Activated CD4-positive, alpha-beta T cell treated with anti-CD3 and anti-CD28 coated beads for 36 hours (primary cell): ENCODE measurements at regions not wholly inside any gene's neighbourhood (a gene's known extent, or its start where the extent isn't known, plus 50 kb on each side); places are given as distances from the start of the nearest gene placed in this dataset.
"Not testable (repeated sequence)": the region's sequence is repeated elsewhere in the genome, so short reads cannot be mapped to it uniquely, and the experiment has no call there.

Experiments
- ATAC-seq: fragments of 200-7000 bp; cut with Tn5 transposase; one replicate; pipeline ENCODE4 v1.10.0; 2021; ENCODE audit warnings: mild to moderate bottlenecking, moderate library complexity
- CTCF ChIA-PET: fragments of 350-600 bp; sonication (Branson Sonifier 250); formaldehyde crosslinking; loops from one replicate; lab custom pipeline; 2021; ENCODE audit warnings: antibody characterized with exemption; lab: Charles Lee
- POLR2A ChIA-PET: fragments of 350-600 bp; sonication (Branson Sonifier 250); formaldehyde crosslinking; loops from one replicate; lab custom pipeline; 2021; ENCODE audit warnings: antibody characterized with exemption, inconsistent platforms; lab: Charles Lee
- DNase-seq: peaks from one replicate; pipeline ENCODE4 v3.0.0-alpha.2; 2020
- H3K27ac Mint-ChIP-seq: one replicate; pipeline ENCODE4 v1.8.0; 2021; ENCODE audit warnings: mixed read lengths
- H3K27me3 Mint-ChIP-seq: one replicate; pipeline ENCODE4 v1.8.0; 2021; ENCODE audit warnings: mixed read lengths
- H3K36me3 Mint-ChIP-seq: one replicate; pipeline ENCODE4 v1.8.0; 2021; ENCODE audit warnings: low read depth, mixed read lengths
- H3K4me1 Mint-ChIP-seq: one replicate; pipeline ENCODE4 v1.8.0; 2021; ENCODE audit warnings: mixed read lengths
- H3K4me3 Mint-ChIP-seq: one replicate; pipeline ENCODE4 v1.8.0; 2021; ENCODE audit warnings: mild to moderate bottlenecking, moderate library complexity, mixed read lengths
- H3K9me3 Mint-ChIP-seq: one replicate; pipeline ENCODE4 v1.8.0; 2021; ENCODE audit warnings: low read depth, mixed read lengths
- intact Hi-C, 2 experiments: fragments of 100-400 bp; cut with DNase I in 1 of 2; cut with micrococcal nuclease in 1 of 2; formaldehyde crosslinking; loops; one replicate each; pipeline versions ENCODE4 v1.14.2 to v1.15.1; 2022 to 2024; cut with DNase I, micrococcal nuclease

- intact Hi-C loops: no loop called here
- Mint-ChIP-seq H3K4me1 (no peaks in the 10 kb centered on the region), H3K9me3 (peaks cover 9% of the 10 kb centered on the region), H3K4me3 (no peak overlapping the region), H3K27ac (no peak overlapping the region), H3K27me3 (no peaks in the 10 kb centered on the region), H3K36me3 (no peaks in the 10 kb centered on the region)
- ATAC-seq (no peak), DNase-seq (no peak)
- ChIA-PET CTCF (no interaction called here), POLR2A (no interaction called here)
Observed at GRCh38 chr1:104100115-104100514, 350.4 kb downstream of the AMY1C start.

GRCh38 chr1:104105465-104105864 lies 355.8 kb downstream of the AMY1C start:
- Mint-ChIP-seq H3K4me3 (no peak overlapping the region), H3K27ac (no peak overlapping the region), H3K9me3 (peaks cover 3% of the 10 kb centered on the region), H3K36me3 (no peaks in the 10 kb centered on the region), H3K27me3 (no peaks in the 10 kb centered on the region), H3K4me1 (no peaks in the 10 kb centered on the region)
- POLR2A ChIA-PET: no interaction called here
- ATAC-seq (no peak), DNase-seq (no peak)
- intact Hi-C loops: no loop called here
- CTCF ChIA-PET: no interaction called here

GRCh38 chr1:104120525-104120924 lies 370.8 kb downstream of the AMY1C start:
- DNase-seq (no peak), ATAC-seq (no peak)
- intact Hi-C loops: no loop called here
- Mint-ChIP-seq H3K27ac (no peak overlapping the region), H3K9me3 (peaks cover 2% of the 10 kb centered on the region), H3K27me3 (no peaks in the 10 kb centered on the region), H3K36me3 (no peaks in the 10 kb centered on the region), H3K4me3 (no peak overlapping the region), H3K4me1 (no peaks in the 10 kb centered on the region)
- ChIA-PET POLR2A (no interaction called here), CTCF (no interaction called here)

DNA sequence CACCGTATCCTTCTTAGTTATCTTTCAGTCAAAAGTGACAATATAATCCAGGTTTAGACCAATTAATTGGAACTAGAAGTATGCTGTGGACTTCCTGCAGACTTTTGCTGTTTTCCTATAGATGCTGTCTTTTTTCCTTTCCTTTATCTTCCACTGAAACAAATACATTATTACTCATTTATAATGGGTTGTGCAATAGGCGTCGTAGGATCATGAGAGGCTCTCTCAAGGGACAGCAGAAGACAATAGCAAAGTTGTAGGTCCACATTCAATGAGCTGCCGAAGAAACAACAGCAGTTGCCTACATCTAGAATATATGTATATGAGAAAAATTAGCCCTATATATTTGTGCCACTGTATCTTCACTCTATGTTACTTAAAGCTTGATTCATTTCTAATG lies 371.6 kb downstream of the AMY1C start:
- Mint-ChIP-seq H3K36me3 (no peaks in the 10 kb centered on the region), H3K27ac (no peak overlapping the region), H3K4me1 (no peaks in the 10 kb centered on the region), H3K4me3 (no peak overlapping the region), H3K27me3 (no peaks in the 10 kb centered on the region), H3K9me3 (peaks cover 3% of the 10 kb centered on the region)
- POLR2A ChIA-PET: no interaction called here
- intact Hi-C loops: no loop called here
- ATAC-seq (no peak), DNase-seq (no peak)
- CTCF ChIA-PET: no interaction called here

DNA sequence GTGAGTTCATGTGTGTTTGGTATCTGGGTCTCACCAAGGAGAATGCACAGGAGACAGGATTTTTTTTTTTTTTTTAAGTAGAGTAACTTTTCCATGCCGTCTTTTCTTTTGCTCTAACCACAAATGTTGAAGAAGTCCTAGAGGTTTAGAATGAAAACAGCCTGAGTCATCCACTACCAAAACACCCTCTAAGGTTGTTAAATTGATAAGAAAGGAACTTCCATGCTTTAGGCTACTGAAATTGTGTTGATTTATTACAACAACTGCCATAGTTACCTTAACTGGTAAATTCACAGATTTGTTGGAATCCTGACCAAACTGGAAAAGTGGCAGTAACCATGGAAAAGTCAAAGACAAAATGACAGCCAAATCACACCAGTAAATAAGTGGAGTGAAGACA lies 375.6 kb downstream of the AMY1C start:
- no peak overlapping the region for H3K4me3 Mint-ChIP-seq
- intact Hi-C loops: no loop called here

DNA sequence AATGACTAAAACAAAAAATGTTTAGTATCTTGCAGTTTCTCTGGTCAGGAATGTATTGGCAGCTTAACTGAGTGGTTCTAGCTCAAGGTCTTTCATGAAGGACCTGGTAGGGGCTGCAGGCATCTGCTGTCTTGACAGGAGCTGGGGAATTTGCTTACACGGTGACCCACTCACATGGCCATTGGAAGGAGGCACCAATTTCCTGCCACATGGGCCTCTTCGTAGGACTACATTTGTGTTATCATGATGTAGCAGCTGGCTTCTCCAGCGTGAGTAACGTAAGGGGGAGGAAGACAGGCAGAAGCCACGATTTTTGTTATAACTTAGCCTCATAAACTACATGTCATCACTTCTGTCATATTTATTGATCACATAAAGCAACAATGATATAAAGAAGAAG lies 376.3 kb downstream of the AMY1C start:
- ATAC-seq: no peak

More for the DNA sequence above, 375.6 kb downstream of the AMY1C start:
- peaks cover 3% of the 10 kb centered on the region for H3K9me3 Mint-ChIP-seq
- no peak for DNase-seq
- no peaks in the 10 kb centered on the region for H3K27me3 Mint-ChIP-seq
- ChIA-PET POLR2A (no interaction called here), CTCF (no interaction called here)
- no peak for ATAC-seq
- H3K27ac Mint-ChIP-seq: no peak overlapping the region
- H3K36me3 Mint-ChIP-seq: no peaks in the 10 kb centered on the region
- H3K4me1 Mint-ChIP-seq: no peaks in the 10 kb centered on the region

DNA sequence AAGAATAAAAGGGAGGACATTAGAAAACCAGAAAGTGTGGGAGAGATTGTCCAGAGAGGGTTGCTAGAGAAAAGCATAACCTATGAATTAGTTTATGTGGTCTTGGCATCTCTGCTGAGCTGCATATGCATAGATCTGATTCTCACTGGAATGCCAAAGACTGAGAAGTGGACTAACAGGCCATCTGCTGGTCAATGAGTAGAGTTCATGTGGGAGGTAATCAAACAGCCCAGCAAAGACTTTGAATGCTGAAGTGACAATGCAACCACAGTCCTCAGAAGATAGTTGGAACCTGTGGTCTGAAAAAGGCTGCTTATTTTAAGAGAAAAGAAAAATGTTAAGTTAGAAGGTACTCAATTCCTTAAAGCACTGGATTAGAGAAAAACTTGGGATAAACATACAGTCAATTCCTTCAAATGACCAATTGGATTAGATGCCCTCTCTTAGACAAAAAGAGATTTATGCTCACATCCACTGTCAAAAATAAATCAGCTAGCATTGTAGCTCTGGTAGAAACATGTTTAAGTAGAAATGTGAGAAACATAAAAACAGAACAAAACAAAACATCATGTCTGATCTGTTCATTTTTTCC lies 382.8 kb downstream of the AMY1C start:
- ATAC-seq (no peak), DNase-seq (no peak)
- Mint-ChIP-seq H3K36me3 (no peaks in the 10 kb centered on the region), H3K4me3 (no peak overlapping the region), H3K9me3 (peaks cover 13% of the 10 kb centered on the region), H3K27ac (no peak overlapping the region), H3K27me3 (no peaks in the 10 kb centered on the region), H3K4me1 (no peaks in the 10 kb centered on the region)
- POLR2A ChIA-PET: no interaction called here
- intact Hi-C loops: no loop called here
- CTCF ChIA-PET: no interaction called here

More for the DNA sequence above, 376.3 kb downstream of the AMY1C start:
- ChIA-PET CTCF (no interaction called here), POLR2A (no interaction called here)
- Mint-ChIP-seq H3K4me1 (no peaks in the 10 kb centered on the region), H3K27ac (no peak overlapping the region), H3K27me3 (no peaks in the 10 kb centered on the region), H3K4me3 (no peak overlapping the region), H3K36me3 (no peaks in the 10 kb centered on the region), H3K9me3 (peaks cover 3% of the 10 kb centered on the region)
- intact Hi-C loops: no loop called here
- no peak for DNase-seq

- DNase-seq, CTCF ChIA-PET, POLR2A ChIA-PET, H3K27me3 Mint-ChIP-seq, H3K36me3 Mint-ChIP-seq, H3K4me3 Mint-ChIP-seq, intact Hi-C loops, H3K27ac Mint-ChIP-seq, ATAC-seq, H3K4me1 Mint-ChIP-seq: not testable (repeated sequence)
- H3K9me3 Mint-ChIP-seq: peaks cover 13% of the 10 kb centered on the region
Observed at GRCh38 chr1:104135036-104135435, 385.3 kb downstream of the AMY1C start.

- intact Hi-C loops: no loop called here
- ChIA-PET POLR2A (no interaction called here), CTCF (no interaction called here)
- peaks cover 13% of the 10 kb centered on the region for H3K9me3 Mint-ChIP-seq
- H3K36me3 Mint-ChIP-seq: no peaks in the 10 kb centered on the region
- ATAC-seq: no peak
- no peak overlapping the region for H3K27ac Mint-ChIP-seq
- no peak overlapping the region for H3K4me3 Mint-ChIP-seq
- H3K4me1 Mint-ChIP-seq: no peaks in the 10 kb centered on the region
- no peak for DNase-seq
- no peaks in the 10 kb centered on the region for H3K27me3 Mint-ChIP-seq
Observed at GRCh38 chr1:104136621-104137020, 386.9 kb downstream of the AMY1C start.

DNA sequence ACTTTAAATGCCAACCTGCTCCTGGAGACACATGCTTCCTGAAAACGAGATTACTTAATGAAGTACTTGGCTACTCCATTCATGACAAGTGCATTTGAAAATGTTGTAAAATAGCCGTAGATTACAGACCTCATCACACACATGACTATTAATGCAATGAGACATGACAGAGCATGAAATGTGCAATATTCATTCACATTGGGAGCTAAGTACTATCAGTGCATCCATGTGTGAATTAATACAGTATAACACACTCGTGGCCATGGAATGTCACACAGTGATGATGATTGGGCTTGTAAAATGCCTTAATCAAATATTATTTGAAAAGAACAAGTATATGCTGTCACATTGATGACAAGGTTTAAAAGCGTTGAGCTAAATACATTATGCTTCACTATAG lies 407.0 kb downstream of the AMY1C start:
- no peak for ATAC-seq
- no peak for DNase-seq
- POLR2A ChIA-PET: no interaction called here
- intact Hi-C loops: no loop called here
- CTCF ChIA-PET: interaction anchor here (0.6 kb wide), 1 partner anchor 370 kb away, joined by 3 read pairs; no protein-coding TSS in a partner anchor
- no peaks in the 10 kb centered on the region for H3K36me3 Mint-ChIP-seq
- H3K4me3 Mint-ChIP-seq: no peak overlapping the region
- no peaks in the 10 kb centered on the region for H3K27me3 Mint-ChIP-seq
- H3K27ac Mint-ChIP-seq: no peak overlapping the region
- H3K9me3 Mint-ChIP-seq: peaks cover 16% of the 10 kb centered on the region
- H3K4me1 Mint-ChIP-seq: no peaks in the 10 kb centered on the region

- DNase-seq: no peak
- no peak for ATAC-seq
- Mint-ChIP-seq H3K4me1 (no peaks in the 10 kb centered on the region), H3K27ac (no peak overlapping the region), H3K36me3 (no peaks in the 10 kb centered on the region), H3K27me3 (no peaks in the 10 kb centered on the region), H3K9me3 (peaks cover 8% of the 10 kb centered on the region), H3K4me3 (no peak overlapping the region)
- intact Hi-C loops: no loop called here
- CTCF ChIA-PET: no interaction called here
- POLR2A ChIA-PET: no interaction called here
Observed at GRCh38 chr1:104163912-104164476, 414.3 kb downstream of the AMY1C start.

- Mint-ChIP-seq H3K36me3 (no peaks in the 10 kb centered on the region), H3K9me3 (peaks cover 6% of the 10 kb centered on the region), H3K4me1 (no peaks in the 10 kb centered on the region), H3K27me3 (no peaks in the 10 kb centered on the region), H3K4me3 (no peak overlapping the region), H3K27ac (no peak overlapping the region)
- DNase-seq (no peak), ATAC-seq (no peak)
- ChIA-PET CTCF (interaction anchor here (1.0 kb wide), 1 partner anchor 66 kb away, joined by 4 read pairs; no protein-coding TSS in a partner anchor), POLR2A (no interaction called here)
- intact Hi-C loops: no loop called here
Observed at GRCh38 chr1:104172243-104172681, 422.6 kb downstream of the AMY1C start.
